ENCODE measurements at regions not wholly inside any gene's neighbourhood (a gene's known extent, or its start where the extent isn't known, plus 50 kb on each side); places are given as distances from the start of the nearest gene placed in this dataset.

- no peak for TF ChIP-seq CTCF (IDR thresholded peaks at IDR 0.05; ENCODE audit: insufficient read depth, low read length, missing control alignments)
- no peak for DNase-seq (ENCODE audit: low read depth, low spot score)
- CTCF ChIA-PET, result interaction anchor here (1.1 kb wide), 1 partner anchor 49 kb away, joined by 3 read pairs; no protein-coding TSS in a partner anchor
- POLR2A ChIA-PET, result no interaction called here
- no peak overlapping the region for H3K4me3 ChIP-seq (ENCODE audit: low read depth, low read length)
Measured at GRCh38 chr4:72970756-72971155, 98.8 kb downstream of the COX18 start.

- ChIA-PET CTCF (no interaction called here), POLR2A (no interaction called here)
- DNase-seq (ENCODE audit: low read depth, low spot score), result no peak
- TF ChIP-seq CTCF (IDR thresholded peaks at IDR 0.05; ENCODE audit: insufficient read depth, low read length, missing control alignments), result no peak
- H3K4me3 ChIP-seq (ENCODE audit: low read depth, low read length), result no peak overlapping the region
Measured at GRCh38 chr4:72969976-72970375, 99.5 kb downstream of the COX18 start.

- DNase-seq (ENCODE audit: low read depth, low spot score), result no peak
- CTCF ChIA-PET, result no interaction called here
Measured at GRCh38 chr4:72966652-72967051, 102.9 kb downstream of the COX18 start.

GRCh38 chr4:72959411-72959810 is 110.1 kb downstream of the COX18 start:
- no peak for TF ChIP-seq CTCF (IDR thresholded peaks at IDR 0.05; ENCODE audit: insufficient read depth, low read length, missing control alignments)
- POLR2A ChIA-PET, result no interaction called here
- no peak overlapping the region for H3K4me3 ChIP-seq (ENCODE audit: low read depth, low read length)
- DNase-seq (ENCODE audit: low read depth, low spot score), result no peak
- CTCF ChIA-PET, result no interaction called here

More at GRCh38 chr4:72966652-72967051, 102.9 kb downstream of the COX18 start:
- H3K4me3 ChIP-seq (ENCODE audit: low read depth, low read length), result no peak overlapping the region
- TF ChIP-seq CTCF (IDR thresholded peaks at IDR 0.05; ENCODE audit: insufficient read depth, low read length, missing control alignments), result no peak
- POLR2A ChIA-PET, result no interaction called here

GRCh38 chr4:72954811-72955210 is 114.7 kb downstream of the COX18 start:
- CTCF ChIA-PET, result no interaction called here
- POLR2A ChIA-PET, result no interaction called here
- no peak overlapping the region for H3K4me3 ChIP-seq (ENCODE audit: low read depth, low read length)
- no peak for DNase-seq (ENCODE audit: low read depth, low spot score)
- TF ChIP-seq CTCF (IDR thresholded peaks at IDR 0.05; ENCODE audit: insufficient read depth, low read length, missing control alignments), result no peak

GRCh38 chr4:72953571-72953970 is 115.9 kb downstream of the COX18 start:
- TF ChIP-seq CTCF (IDR thresholded peaks at IDR 0.05; ENCODE audit: insufficient read depth, low read length, missing control alignments), result no peak
- H3K4me3 ChIP-seq (ENCODE audit: low read depth, low read length), result no peak overlapping the region
- DNase-seq (ENCODE audit: low read depth, low spot score), result no peak
- POLR2A ChIA-PET, result no interaction called here
- CTCF ChIA-PET, result no interaction called here

All from AG04449 (cell line).